ENCODE measurements at regions not wholly inside any gene's neighbourhood (a gene's known extent, or its start where the extent isn't known, plus 50 kb on each side); places are given as distances from the start of the nearest gene placed in this dataset.
"Not testable (repeated sequence)": the region's sequence is repeated elsewhere in the genome, so short reads cannot be mapped to it uniquely, and the experiment has no call there.

DNA sequence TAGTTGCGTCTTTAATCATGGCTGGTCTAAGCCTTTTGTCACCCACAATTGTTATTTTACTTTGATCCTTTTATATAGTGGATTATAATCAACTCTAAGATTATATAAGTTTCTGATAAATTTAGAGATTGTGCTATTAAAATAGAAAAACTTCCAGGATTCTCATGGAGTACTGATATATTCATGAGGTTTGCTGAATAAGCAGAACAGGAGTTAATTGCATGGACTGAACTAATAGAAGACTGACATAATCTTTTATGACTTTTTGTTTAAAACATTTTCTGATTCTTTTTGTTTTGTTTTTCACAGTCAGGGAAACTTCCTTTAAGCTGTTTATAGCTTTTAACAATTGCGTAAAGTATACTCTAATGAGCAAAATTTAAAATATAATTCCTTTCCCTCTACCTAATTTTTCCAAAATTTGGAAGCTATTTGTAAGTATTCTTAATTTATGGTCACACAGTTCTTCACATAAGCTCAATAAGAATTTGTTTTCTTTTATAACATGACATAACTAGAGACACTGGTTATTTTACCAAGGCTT lies 129.9 kb upstream of the TMEM260 start:
- Histone ChIP-seq H3F3A (ENCODE audit: insufficient read depth) (no peaks in the 10 kb centered on the region), H3K4me1 (ENCODE audit: insufficient read depth) (no peaks in the 10 kb centered on the region), H3K27ac (no peak overlapping the region), H3K4me2 (ENCODE audit: unreplicated experiment) (no peak overlapping the region), H3K9ac (no peak overlapping the region), H3K9me3 (ENCODE audit: low read depth) (no peaks in the 10 kb centered on the region), H4K20me1 (ENCODE audit: insufficient read depth) (no peaks in the 10 kb centered on the region), H3K79me2 (ENCODE audit: insufficient read depth) (no peaks in the 10 kb centered on the region), H3K9me2 (ENCODE audit: insufficient read depth) (no peaks in the 10 kb centered on the region), H3K27me3 (replicated peaks; ENCODE audit: insufficient read depth) (no peaks in the 10 kb centered on the region), H3K4me3 (no peak overlapping the region), H2AFZ (no peak overlapping the region), H3K36me3 (ENCODE audit: low read depth) (no peaks in the 10 kb centered on the region)
- no peak for DNase-seq
- TF ChIP-seq EZH2 (IDR thresholded peaks at IDR 0.05; ENCODE audit: insufficient read depth, poor library complexity, severe bottlenecking), result no peak
- no peak for TF ChIP-seq EZH2phosphoT487 (IDR thresholded peaks at IDR 0.05; ENCODE audit: insufficient read depth, low read depth)
- WGBS, 2 experiments (ENCODE audit: low coverage in 1 of 2, low lambda C conversion rate in 2 of 2, missing lambda C conversion rate in 2 of 2), result 56 to 68% methylated on average over 2 of the region's 2 CpGs
- in situ Hi-C loops (cut with MboI), result no loop called here

DNA sequence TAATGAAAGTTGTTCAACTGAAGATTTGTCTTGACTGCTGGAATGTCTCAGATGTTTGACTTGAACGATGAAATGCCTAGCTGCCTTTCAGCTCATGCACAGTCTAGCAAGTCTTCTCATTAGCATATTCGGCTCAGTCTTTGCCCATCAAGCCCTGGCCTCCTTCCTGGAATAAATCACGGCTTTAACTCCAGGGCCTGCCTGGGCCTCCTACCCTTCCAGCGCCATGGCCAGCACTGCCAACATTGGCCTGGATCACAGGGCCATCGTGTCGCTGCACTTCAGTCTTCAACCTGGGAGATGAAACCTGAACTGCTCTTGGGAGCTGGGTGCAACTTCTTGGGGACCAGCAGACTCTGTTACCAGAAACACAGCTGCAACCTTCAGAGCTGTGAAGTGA lies 126.7 kb upstream of the TMEM260 start:
- no peak overlapping the region for H3K9ac ChIP-seq
- WGBS, 2 experiments (ENCODE audit: low coverage in 1 of 2, low lambda C conversion rate in 2 of 2, missing lambda C conversion rate in 2 of 2), result 55 to 61% methylated on average over 6 of the region's 6 CpGs
- no peaks in the 10 kb centered on the region for H3K79me2 ChIP-seq (ENCODE audit: insufficient read depth)
- no peaks in the 10 kb centered on the region for H3K36me3 ChIP-seq (ENCODE audit: low read depth)
- in situ Hi-C loops (cut with MboI), result no loop called here
- no peaks in the 10 kb centered on the region for H3K9me3 ChIP-seq (ENCODE audit: low read depth)
- H3K4me1 ChIP-seq (ENCODE audit: insufficient read depth), result no peaks in the 10 kb centered on the region
- H3K27ac ChIP-seq, result no peak overlapping the region
- no peaks in the 10 kb centered on the region for H3F3A ChIP-seq (ENCODE audit: insufficient read depth)
- H2AFZ ChIP-seq, result no peak overlapping the region
- TF ChIP-seq EZH2phosphoT487 (IDR thresholded peaks at IDR 0.05; ENCODE audit: insufficient read depth, low read depth), result no peak
- TF ChIP-seq EZH2 (IDR thresholded peaks at IDR 0.05; ENCODE audit: insufficient read depth, poor library complexity, severe bottlenecking), result no peak
- H3K9me2 ChIP-seq (ENCODE audit: insufficient read depth), result no peaks in the 10 kb centered on the region
- H3K4me3 ChIP-seq, result no peak overlapping the region
- no peak for DNase-seq
- H4K20me1 ChIP-seq (ENCODE audit: insufficient read depth), result no peaks in the 10 kb centered on the region
- H3K27me3 ChIP-seq (replicated peaks; ENCODE audit: insufficient read depth), result no peaks in the 10 kb centered on the region; the same call in 1 of the 2 replicates
- H3K4me2 ChIP-seq (ENCODE audit: unreplicated experiment), result no peak overlapping the region

DNA sequence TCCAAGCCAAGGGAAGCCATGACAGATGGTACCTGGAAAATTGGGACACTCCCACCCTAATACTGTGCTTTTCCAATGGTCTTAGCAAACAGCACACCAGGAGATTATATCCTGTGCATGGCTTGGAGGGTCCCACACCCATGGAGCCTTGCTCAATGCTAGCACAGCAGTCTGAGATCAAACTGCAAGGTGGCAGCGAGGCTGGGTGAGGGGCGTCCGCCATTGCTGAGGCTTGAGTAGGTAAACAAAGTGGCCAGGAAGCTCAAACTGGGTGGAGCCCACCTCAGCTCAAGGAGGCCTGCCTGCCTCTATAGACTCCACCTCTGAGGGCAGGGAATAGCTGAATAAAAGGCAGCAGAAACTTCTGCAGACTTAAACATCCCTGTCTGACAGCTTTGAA lies 124.9 kb upstream of the TMEM260 start:
- H3K4me2 ChIP-seq (ENCODE audit: unreplicated experiment); H3K79me2 ChIP-seq (ENCODE audit: insufficient read depth); H3K27ac ChIP-seq; H4K20me1 ChIP-seq (ENCODE audit: insufficient read depth); DNase-seq; H2AFZ ChIP-seq; H3K9me2 ChIP-seq (ENCODE audit: insufficient read depth); H3F3A ChIP-seq (ENCODE audit: insufficient read depth); H3K4me1 ChIP-seq (ENCODE audit: insufficient read depth); H3K9me3 ChIP-seq (ENCODE audit: low read depth); H3K4me3 ChIP-seq; H3K9ac ChIP-seq; H3K36me3 ChIP-seq (ENCODE audit: low read depth); in situ Hi-C loops (cut with MboI); H3K27me3 ChIP-seq (replicated peaks; ENCODE audit: insufficient read depth): not testable (repeated sequence)
- 57 to 70% methylated on average over 3 of the region's 3 CpGs for WGBS, 2 experiments (ENCODE audit: low coverage in 1 of 2, low lambda C conversion rate in 2 of 2, missing lambda C conversion rate in 2 of 2)

DNA sequence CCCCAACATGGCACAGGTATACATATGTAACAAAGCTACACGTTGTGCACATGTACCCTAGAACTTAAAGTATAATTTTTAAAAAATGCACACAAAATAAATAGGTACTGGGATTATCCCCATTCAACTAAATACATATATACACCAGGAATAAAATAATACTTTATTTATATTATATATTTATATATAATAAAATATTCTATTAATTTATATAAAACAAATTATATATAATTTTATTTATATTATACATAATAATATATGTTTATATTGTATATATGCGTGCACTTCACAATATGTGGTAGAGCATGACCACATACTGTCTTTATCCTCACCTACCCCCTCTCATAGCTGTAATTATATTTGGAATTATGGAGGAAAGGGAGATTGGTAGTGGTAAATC lies 119.1 kb upstream of the TMEM260 start:
- DNase-seq, result no peak
- TF ChIP-seq EZH2 (IDR thresholded peaks at IDR 0.05; ENCODE audit: insufficient read depth, poor library complexity, severe bottlenecking) (no peak), EZH2phosphoT487 (IDR thresholded peaks at IDR 0.05; ENCODE audit: insufficient read depth, low read depth) (no peak)
- no peak overlapping the region for H3K9ac ChIP-seq
- no peak overlapping the region for H3K4me2 ChIP-seq (ENCODE audit: unreplicated experiment)
- H2AFZ ChIP-seq, result no peak overlapping the region
- no peaks in the 10 kb centered on the region for H3K9me2 ChIP-seq (ENCODE audit: insufficient read depth)
- 62 to 80% methylated on average over 2 of the region's 2 CpGs for WGBS, 2 experiments (ENCODE audit: low coverage in 1 of 2, low lambda C conversion rate in 2 of 2, missing lambda C conversion rate in 2 of 2)
- H3K79me2 ChIP-seq (ENCODE audit: insufficient read depth), result no peaks in the 10 kb centered on the region
- no peaks in the 10 kb centered on the region for H3F3A ChIP-seq (ENCODE audit: insufficient read depth)
- in situ Hi-C loops (cut with MboI), result no loop called here
- no peak overlapping the region for H3K27ac ChIP-seq
- no peaks in the 10 kb centered on the region for H3K4me1 ChIP-seq (ENCODE audit: insufficient read depth)
- H3K4me3 ChIP-seq, result no peak overlapping the region
- H4K20me1 ChIP-seq (ENCODE audit: insufficient read depth), result no peaks in the 10 kb centered on the region
- no peaks in the 10 kb centered on the region; the same call in 1 of the 2 replicates for H3K27me3 ChIP-seq (replicated peaks; ENCODE audit: insufficient read depth)
- H3K36me3 ChIP-seq (ENCODE audit: low read depth), result no peaks in the 10 kb centered on the region
- no peaks in the 10 kb centered on the region for H3K9me3 ChIP-seq (ENCODE audit: low read depth)

Measured in GM23248 (cell line).